ENCODE measurements at regions not wholly inside any gene's neighbourhood (a gene's known extent, or its start where the extent isn't known, plus 50 kb on each side); places are given as distances from the start of the nearest gene placed in this dataset.

DNA sequence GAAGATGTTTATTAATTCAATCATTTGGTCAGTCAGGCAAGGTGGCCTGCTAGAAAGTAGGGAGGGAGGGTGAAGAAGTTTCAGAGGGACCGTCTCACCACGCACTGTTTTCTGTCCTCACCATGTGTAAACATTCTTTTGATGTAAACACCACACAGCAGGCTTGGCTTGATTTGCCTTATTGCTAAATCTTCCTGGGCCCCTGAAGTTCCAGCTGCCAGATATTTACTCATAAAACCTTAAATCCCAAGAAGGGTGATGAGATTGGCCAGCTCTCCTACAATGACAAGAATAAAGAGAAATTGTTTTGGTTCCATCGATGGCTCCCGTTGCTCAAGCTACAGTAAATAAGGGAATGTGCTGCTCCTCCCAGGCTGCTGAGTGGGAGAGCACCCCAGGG lies 198.2 kb upstream of the TMTC4 start:
- POLR2A ChIA-PET, result no interaction called here
- CTCF ChIA-PET, result no interaction called here

DNA sequence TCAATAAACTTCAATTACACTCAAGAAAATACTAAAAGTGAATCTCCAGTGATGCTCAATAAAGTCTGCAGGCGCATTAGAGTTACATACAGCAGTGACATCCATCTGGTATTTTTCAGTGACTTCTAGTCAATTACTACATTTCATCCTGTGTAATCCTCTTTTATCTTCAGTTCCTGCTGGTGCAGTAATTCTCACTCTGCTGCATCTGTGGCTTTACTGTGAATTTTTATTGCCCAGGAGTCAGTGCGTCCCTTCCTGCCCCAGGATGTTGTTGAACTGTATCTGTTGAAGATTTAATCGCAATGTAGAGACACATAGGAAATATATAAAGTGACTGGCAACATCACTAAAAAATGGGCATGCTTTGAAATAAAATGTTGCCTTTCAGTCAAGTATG lies 196.3 kb upstream of the TMTC4 start:
- ChIA-PET POLR2A (no interaction called here), CTCF (no interaction called here)

DNA sequence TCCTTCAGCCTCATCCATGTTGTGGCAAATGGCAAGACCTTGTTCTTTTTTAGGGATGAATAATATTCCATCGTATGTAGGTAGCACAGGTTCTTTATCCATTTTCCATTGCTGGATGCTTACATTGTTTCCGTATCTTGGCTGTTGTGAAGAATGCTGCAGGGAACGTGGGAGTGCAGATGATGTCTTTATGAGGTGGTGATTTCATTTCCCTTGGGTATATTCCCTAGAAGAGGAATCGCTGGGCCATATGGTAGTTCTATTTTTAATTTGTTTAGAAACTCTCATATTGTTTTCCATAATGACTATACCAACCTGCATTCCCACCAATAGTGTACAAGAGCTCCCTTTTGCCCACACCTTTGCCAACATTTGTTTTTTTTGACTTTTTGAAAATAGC lies 186.3 kb upstream of the TMTC4 start:
- CTCF ChIA-PET, result no interaction called here
- POLR2A ChIA-PET, result no interaction called here

DNA sequence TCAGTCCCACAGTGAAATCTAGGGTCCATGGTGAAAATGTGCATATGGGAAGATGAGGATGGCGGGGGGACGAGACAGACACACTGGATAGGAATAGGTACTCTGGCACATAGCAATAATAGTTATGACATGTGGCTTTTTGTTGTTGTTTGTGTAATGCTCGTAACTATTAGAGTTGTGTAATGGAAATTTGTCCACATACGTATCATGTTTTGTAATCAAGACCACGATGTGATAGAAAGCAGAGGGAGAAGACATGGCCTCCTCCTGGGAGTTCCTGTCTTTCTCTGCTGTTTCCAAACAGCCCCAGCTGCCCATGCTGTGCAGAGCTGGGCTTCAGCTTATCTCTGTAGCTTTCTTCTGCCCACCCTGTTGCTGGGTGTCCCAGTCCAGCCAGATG lies 185.3 kb upstream of the TMTC4 start:
- ChIA-PET POLR2A (no interaction called here), CTCF (interaction anchor here (0.5 kb wide), 1 partner anchor 188 kb away, joined by 3 read pairs; no protein-coding TSS in a partner anchor)

DNA sequence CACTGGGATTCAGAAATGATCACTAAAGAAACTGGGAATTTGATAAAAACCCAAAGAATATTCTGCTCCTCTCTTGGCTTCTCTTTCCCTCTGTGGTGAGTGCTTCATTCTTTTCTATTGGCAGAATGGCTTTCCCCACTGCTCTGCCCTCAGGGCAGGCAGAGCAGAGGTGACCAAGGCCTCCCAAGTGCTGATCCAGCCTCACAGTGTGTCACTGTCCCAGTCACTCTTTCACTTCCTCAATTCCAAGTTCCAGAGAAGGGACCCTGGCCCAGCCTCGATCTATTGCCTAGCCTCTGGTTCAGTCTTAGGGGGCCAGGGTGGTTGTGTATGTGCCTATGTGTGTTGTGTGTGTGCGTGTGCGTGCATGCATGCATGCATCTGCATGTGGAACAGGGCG lies 180.6 kb upstream of the TMTC4 start:
- POLR2A ChIA-PET, result no interaction called here
- CTCF ChIA-PET, result no interaction called here

DNA sequence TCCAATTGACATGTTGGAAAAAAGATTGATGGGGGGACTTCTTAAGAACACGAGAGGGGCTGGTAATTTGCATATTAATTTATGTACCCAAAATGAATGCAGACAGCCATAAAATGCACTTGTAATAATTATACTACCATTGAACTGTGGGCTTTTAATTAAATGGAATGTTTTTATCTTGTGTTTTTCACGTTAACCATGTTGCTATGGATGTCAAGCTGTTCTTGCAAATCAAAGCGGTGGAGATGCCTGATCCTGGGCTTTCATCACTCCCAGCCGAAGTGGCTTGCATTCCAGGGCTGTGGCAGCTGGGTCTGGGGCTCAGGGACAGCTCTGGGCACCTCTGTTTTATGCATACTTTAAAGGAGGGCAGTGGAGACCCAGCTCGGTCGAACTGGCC lies 179.4 kb upstream of the TMTC4 start:
- POLR2A ChIA-PET, result no interaction called here
- CTCF ChIA-PET, result no interaction called here

DNA sequence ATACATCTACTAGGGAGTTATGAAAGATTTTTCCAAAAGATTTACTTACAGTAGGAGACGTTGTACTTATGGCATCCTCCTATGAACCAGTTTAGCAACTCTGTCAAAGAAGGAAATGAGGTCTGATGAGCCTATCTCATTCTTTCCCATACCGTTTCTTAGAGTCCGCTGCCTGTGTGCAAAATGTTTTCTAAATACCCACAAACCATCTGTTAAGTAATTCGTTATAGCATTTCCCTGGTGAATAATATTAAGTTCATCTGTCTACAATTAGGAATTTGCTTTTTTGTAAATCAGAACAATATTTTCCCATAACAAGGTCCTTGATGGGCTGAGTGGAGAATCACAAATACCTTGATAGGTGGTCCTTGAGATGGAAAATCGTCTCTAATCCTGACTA lies 178.8 kb upstream of the TMTC4 start:
- POLR2A ChIA-PET, result no interaction called here
- CTCF ChIA-PET, result no interaction called here

DNA sequence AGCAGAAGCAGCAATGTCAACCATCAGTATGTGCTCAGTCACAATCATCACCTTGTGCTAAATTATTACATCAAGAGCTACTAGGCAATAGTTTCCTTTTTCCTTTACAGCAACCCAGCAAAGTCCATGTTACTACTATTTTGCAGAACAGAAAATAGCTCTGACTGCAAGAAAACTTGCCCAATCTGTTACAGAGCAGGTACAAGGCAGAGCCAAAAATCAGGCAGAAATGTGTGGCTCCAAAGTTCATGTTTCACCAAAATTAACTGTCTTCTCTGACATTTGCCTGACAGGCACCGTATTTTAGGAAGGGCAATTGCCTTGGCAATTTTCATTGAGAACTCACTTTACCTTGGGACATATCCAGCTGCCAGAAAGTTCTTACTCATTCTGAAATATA lies 177.6 kb upstream of the TMTC4 start:
- CTCF ChIA-PET, result no interaction called here
- POLR2A ChIA-PET, result no interaction called here

DNA sequence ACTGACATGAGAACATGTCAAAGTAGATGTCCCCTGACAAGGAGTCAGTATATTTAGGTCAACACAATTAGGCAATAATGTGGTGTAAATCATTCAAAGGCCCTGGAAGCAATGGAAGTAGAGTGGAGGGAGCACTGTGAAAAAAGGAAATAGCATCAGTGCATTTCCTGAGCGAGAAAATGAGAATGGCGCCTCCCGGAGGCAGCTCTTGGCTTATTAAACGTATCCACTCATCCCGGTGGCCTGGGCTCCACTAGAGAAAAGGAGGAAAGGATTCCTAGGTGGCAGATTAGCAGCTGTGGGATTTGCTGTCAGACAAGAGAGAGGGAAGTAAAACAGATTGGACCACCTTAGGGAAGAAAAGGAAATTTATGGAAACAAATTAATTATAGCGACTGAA lies 173.7 kb upstream of the TMTC4 start:
- CTCF ChIA-PET, result no interaction called here
- POLR2A ChIA-PET, result no interaction called here

DNA sequence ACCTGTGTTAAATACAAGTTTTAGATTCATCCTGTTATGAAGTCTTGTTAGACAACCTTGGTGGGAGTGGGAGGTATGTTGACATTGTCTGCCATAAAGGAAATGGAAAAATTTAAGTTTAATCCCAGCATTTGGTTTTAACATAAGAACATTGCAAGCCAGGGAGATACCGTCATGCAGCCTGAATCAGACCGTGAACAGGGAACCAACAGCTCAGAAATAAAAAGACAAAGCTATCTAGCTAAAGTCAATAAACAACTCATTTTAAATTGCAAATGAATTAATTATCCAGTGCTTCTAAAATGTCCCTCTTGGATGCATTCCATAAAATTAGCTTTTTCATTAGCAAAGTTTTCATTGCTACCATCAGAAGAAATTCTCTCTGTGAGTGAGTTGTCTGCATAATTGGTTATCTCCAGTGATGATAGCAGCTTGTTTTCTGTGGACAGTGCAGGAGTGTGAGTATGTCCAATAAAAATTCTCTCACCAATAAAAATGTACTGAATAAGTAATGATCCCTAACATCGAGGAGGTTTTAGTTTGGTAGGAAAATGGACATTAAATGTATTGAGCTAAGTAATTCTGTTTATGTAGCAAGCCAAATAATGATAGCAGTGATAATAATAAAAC lies 170.6 kb upstream of the TMTC4 start:
- POLR2A ChIA-PET, result no interaction called here
- CTCF ChIA-PET, result interaction anchor here (0.8 kb wide), 1 partner anchor 28 kb away, joined by 5 read pairs; no protein-coding TSS in a partner anchor

DNA sequence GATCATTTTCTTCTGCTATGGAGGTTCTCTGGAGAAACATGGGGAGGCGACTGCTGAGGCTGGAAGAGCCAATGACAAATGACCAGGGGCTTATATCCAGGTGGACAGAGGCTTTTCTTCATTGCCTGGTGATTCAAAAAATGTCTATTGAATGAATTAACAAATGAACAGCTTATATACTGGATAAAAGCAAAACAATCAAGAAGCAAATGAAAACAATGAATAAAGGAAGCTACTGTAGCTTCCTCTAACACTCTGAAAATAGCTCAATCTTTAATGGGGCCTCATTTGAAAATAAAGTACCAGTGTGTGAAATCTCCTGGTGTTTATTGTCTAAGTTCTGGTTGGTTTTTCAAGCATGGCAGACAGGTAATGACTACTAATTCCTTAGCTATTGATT lies 167.5 kb upstream of the TMTC4 start:
- CTCF ChIA-PET, result no interaction called here
- POLR2A ChIA-PET, result no interaction called here

DNA sequence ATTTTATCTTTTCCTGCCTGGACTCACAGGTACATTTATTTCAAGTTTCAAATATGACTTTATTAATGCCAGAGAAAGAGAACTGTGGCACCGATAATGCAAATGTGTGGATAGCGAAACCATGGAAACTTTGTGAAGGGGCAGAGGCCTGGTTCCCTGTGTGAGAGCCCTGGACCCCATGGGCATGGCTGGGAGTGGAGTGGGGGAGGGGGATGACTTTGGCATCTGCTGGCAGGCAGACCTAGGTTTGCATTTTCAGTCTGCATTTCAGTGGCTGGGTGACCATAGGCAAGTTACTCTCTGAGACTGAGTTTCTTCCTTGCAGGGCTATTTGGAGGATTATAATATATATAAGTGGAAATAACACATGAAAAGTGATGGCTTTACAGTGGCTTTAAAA lies 163.8 kb upstream of the TMTC4 start:
- CTCF ChIA-PET, result no interaction called here
- POLR2A ChIA-PET, result no interaction called here

DNA sequence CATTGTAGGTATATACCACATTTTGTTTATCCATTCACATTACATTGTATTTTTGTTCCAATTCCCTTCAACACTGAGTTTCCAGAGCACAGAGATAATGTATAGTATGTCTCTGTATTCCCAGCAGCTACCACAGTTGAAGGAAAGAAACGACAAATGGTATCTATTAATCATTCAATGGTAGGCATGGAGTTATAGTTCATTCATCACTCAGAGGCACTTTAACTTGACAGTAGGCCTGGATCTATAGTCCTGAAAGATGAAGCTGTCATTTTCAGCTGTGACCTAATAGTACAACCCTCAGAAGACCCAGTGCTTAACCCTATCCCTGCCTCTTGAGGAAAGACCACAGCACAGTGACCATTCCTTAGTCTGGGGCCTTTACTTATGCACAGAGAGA lies 163.0 kb upstream of the TMTC4 start:
- CTCF ChIA-PET, result interaction anchor here (0.6 kb wide), 1 partner anchor 1141 kb away, joined by 3 read pairs; no protein-coding TSS in a partner anchor
- POLR2A ChIA-PET, result no interaction called here

DNA sequence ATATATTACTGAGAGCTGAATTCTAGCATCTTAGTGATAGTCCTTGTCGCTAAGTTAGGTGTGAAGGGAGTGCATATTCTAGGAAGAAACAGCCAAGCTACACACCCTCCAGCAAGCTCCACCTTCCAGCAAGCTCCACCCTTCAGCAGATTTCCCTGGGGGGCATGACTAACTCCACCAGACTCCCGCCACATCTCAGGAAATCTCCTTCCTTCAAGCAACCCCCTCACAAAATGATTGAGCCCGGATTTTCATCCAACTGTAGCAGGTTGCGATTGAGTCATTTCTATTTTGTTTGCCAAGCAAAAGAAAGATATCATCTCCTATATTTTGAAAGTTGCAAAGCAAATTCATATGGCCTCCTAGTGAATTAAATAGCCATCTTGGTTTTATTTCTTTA lies 162.1 kb upstream of the TMTC4 start:
- ChIA-PET CTCF (no interaction called here), POLR2A (no interaction called here)

DNA sequence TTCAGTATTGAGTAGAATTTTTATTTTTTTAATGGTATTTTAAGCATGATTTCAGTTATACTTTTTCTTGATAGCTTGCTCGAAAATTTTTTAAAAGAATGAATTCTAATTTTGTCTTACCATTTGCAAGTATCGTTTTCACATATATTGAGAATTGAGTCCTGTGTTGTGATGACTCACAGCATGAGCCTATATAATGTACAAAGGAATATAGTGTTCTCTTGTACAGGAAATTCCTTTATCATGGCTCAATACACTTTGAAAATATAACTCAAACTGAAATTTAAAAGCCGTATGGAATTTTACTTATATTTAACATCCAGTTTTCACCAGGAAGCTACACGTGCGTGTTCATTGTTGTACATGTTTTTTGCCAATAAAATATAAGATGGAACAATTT lies 161.1 kb upstream of the TMTC4 start:
- CTCF ChIA-PET, result no interaction called here
- POLR2A ChIA-PET, result no interaction called here

DNA sequence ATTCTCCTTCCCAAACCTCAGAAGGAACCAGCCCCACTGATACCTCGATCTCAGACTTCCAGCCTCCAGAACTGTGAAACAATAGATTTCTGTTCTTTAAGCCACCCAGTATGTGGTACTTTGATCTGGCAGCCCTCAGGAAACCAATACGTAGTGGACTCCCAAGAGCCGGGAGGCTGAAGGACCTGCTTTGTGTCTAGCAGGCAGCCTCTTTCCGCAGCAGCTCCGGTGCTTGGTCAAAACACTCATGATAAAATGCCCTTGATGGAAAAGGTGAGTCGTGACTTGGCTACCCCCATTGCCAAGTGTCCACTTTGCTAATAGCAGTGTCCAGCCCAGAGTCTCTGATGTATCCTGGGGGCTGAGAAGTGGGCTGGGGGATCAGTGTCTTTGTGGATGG lies 158.8 kb upstream of the TMTC4 start:
- ChIA-PET POLR2A (no interaction called here), CTCF (no interaction called here)

DNA sequence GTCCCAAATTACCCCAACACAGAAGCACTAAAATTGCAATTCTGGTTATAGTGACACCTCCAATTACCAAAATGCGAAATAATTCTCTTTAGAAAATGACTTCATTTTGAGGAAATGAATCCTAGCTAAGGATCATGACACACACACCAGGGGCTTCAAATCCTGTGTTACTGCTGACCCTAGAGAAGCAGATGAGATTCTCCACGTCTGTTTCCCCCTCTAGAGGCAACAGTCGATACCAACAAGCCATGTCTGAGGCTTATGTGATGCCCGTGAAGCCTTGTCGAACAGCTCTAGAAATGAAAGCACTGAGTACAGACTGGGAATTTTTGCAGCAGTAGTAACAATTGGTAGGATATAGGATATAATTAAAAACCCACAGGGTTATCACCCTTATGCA lies 153.6 kb upstream of the TMTC4 start:
- ChIA-PET CTCF (no interaction called here), POLR2A (no interaction called here)

DNA sequence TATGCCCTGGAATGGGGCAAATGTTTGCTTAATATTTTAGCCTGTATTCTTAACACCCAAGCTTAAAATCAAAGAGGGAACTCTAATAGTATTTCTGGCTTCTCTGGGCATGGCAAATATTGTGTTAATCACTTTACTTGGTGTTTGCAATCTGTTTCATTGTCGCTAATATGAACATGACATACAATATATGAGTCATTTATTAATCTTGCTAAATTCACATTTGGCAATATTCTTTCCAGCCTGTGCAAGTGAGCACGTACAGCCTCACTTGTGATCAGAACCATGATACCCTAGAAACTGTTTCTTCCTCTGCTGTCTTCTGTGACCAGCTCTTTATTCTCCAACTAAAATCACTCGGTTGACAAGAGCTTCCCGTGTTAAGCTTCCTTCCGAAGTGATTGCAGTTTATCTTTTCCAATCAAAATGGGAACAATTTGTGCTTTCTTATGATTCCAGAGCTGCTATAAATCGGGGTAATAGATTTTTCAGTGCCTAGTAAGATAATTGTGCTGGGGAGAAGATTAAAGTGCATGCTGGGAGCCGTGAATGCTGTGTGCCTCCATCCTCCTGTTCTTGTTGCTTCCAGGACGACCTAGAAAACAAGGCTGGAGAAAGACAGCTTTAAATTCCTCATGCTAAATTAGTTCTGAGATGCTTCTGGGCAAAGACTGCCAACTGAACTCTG lies 153.0 kb upstream of the TMTC4 start:
- POLR2A ChIA-PET, result no interaction called here
- CTCF ChIA-PET, result no interaction called here

DNA sequence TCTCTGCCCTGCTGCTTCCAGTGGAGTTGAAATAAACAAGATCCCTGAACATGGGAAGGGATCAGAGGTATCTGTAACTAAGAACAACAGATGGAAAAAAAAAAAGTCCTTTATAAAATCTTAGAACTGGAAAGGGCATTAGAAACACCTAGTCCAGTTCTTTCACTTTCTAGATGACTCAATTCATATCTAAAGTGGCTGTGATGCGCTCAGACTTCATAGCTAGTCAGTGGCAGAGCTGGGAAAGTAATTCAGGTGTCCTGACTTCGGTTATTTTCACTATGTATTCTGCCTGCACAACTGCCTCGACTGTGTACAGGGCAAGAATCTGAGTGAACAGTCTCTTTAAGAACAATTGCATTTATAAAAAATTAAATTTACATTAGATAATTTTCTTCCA lies 151.8 kb upstream of the TMTC4 start:
- POLR2A ChIA-PET, result no interaction called here
- CTCF ChIA-PET, result no interaction called here

DNA sequence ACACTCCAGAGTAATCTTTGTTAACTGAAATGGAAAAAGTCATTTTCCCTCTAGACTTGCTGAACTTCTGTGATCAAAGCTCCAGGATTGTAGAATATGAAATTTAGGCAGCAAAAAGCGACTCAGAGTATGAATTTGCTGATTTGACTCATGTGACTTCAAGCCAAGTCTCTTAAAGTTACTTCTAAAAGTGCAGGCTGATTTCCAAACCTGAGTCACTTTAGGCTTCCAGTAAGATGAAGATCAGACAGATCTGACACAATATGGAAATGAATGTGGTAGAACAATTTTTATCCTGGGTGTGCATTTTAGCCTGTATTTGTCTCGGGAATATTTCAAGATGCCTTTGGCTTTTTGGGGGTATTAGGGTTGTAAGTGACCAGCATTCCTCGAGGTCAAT lies 151.0 kb upstream of the TMTC4 start:
- CTCF ChIA-PET, result no interaction called here
- POLR2A ChIA-PET, result no interaction called here

DNA sequence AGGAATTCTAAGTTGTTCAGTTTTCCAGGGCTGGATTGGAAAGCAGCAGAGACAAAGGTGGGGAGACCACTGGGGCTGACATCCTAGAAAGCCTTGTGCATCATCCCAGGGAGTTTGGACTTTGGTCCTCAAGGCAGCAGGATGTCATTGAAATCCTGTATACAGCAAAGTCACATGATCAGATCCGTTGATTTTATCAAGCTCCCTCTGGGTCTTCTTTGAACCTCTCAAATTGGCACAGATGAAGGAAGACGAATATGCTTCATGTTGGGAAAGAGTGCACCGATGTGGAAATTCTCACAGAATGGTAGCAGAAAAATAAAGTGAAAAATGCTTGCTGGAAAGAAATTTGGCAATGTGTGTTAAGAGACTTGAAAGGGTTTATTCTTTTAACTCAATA lies 149.8 kb upstream of the TMTC4 start:
- ChIA-PET CTCF (no interaction called here), POLR2A (no interaction called here)

DNA sequence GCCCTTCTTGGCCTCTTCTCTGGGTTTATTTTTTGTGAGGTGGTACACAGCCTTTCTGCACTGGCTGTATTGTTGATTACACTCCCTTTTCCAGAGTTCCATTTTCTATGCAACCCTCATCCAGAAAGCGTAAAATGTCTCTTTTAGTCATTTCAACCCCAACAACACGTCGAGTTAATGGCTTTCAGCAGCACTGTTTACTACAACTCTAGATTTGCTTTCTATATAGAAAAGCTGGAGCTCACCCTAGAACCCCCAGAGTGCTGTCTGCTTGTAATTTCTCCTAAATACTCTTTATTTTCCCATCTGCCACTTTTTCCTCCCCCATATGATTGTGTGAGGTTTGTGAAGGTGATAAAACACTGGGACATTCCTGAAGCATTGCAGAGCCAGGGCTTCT lies 148.9 kb upstream of the TMTC4 start:
- POLR2A ChIA-PET, result no interaction called here

More for the DNA sequence above, 148.9 kb upstream of the TMTC4 start:
- CTCF ChIA-PET, result no interaction called here
